H1 (cell line): ENCODE measurements at regions not wholly inside any gene's neighbourhood (a gene's known extent, or its start where the extent isn't known, plus 50 kb on each side); places are given as distances from the start of the nearest gene placed in this dataset.

Experiments used
- RNF2 ChIP-seq: fragments of 200-900, 300-1000 bp; sonication (generic); IDR thresholded peaks from 2 replicates; pipeline ENCODE4 v1.7.1; 2016; ENCODE audit warnings: borderline replicate concordance, low read depth, mild to moderate bottlenecking, antibody characterized with exemption, low read length; ENCODE audit not compliant: poor library complexity, severe bottlenecking; ENCODE audit errors: missing control alignments
- SAP30 ChIP-seq: fragments of 300-600 bp; sonication (generic); IDR thresholded peaks from 2 replicates; pipeline ENCODE4 v1.7.1; 2012; ENCODE audit warnings: low read length, moderate library complexity, mild to moderate bottlenecking, inconsistent platforms; ENCODE audit not compliant: insufficient read depth, insufficient replicate concordance
- ZNF274 ChIP-seq: IDR thresholded peaks from 2 replicates; pipeline ENCODE4 v1.7.0; 2012; ENCODE audit warnings: low read length, borderline replicate concordance; ENCODE audit errors: extremely low read depth

- TF ChIP-seq RNF2 (no peak), SAP30 (no peak), ZNF274 (no peak)
Measured at GRCh38 chr21:15430577-15430976, 299.2 kb upstream of the USP25 start (continued).
